Trophoblast cell (in vitro differentiated cells and primary cell): ENCODE measurements at regions not wholly inside any gene's neighbourhood (a gene's known extent, or its start where the extent isn't known, plus 50 kb on each side); places are given as distances from the start of the nearest gene placed in this dataset.

Experiments used
- DNase-seq, 2 donors: peaks; one replicate each; pipeline ENCODE4 v3.0.0-alpha.2; 2016
- H2AFZ ChIP-seq: 2 replicates; pipeline ENCODE4 v1.6.1; 2013; ENCODE audit warnings: low read length, moderate library complexity, mild to moderate bottlenecking; ENCODE audit not compliant: insufficient read depth, poor library complexity
- H2AK5ac ChIP-seq: 2 replicates; pipeline ENCODE4 v1.6.1; 2013; ENCODE audit warnings: mild to moderate bottlenecking, low read length
- H2BK120ac ChIP-seq: 2 replicates; pipeline ENCODE4 v1.6.1; 2013; ENCODE audit warnings: low read length, mild to moderate bottlenecking, moderate library complexity; ENCODE audit not compliant: insufficient read depth, poor library complexity
- H2BK12ac ChIP-seq: 2 replicates; pipeline ENCODE4 v1.6.1; 2013; ENCODE audit warnings: mild to moderate bottlenecking, low read length, moderate library complexity
- H2BK5ac ChIP-seq: 2 replicates; pipeline ENCODE4 v1.6.1; 2013; ENCODE audit warnings: low read length, low read depth, moderate library complexity, mild to moderate bottlenecking; ENCODE audit not compliant: poor library complexity
- H3K14ac ChIP-seq: 2 replicates; pipeline ENCODE4 v1.6.1; 2013; ENCODE audit warnings: mild to moderate bottlenecking, low read length
- H3K18ac ChIP-seq: 2 replicates; pipeline ENCODE4 v1.6.1; 2013; ENCODE audit warnings: mild to moderate bottlenecking, low read length
- H3K23ac ChIP-seq: 2 replicates; pipeline ENCODE4 v1.6.1; 2013; ENCODE audit warnings: low read length
- H3K27ac ChIP-seq: 2 replicates; pipeline ENCODE4 v1.5.1; 2013; ENCODE audit warnings: low read depth, mild to moderate bottlenecking, inconsistent platforms, low read length, moderate library complexity
- H3K27me3 ChIP-seq: 2 replicates; pipeline ENCODE4 v1.6.1; 2013; ENCODE audit warnings: inconsistent platforms, mild to moderate bottlenecking, low read length, moderate library complexity; ENCODE audit not compliant: insufficient read depth
- H3K36me3 ChIP-seq, 2 experiments: 1 replicate in 1 of 2; 2 replicates in 1 of 2; pipeline ENCODE4 v1.6.1; 2013; ENCODE audit warnings: low read length in 2 of 2, mild to moderate bottlenecking in 2 of 2, moderate library complexity in 1 of 2; ENCODE audit not compliant: insufficient read depth in 2 of 2, control insufficient read depth in 1 of 2
- H3K4ac ChIP-seq: 2 replicates; pipeline ENCODE4 v1.6.1; 2013; ENCODE audit warnings: low read depth, mild to moderate bottlenecking, low read length, moderate library complexity
- H3K4me1 ChIP-seq, 2 experiments: 1 replicate in 1 of 2; 2 replicates in 1 of 2; pipeline ENCODE4 v1.6.1; 2013; ENCODE audit warnings: low read length in 2 of 2, mild to moderate bottlenecking in 2 of 2, moderate library complexity in 1 of 2; ENCODE audit not compliant: insufficient read depth in 2 of 2, control insufficient read depth in 1 of 2
- H3K4me2 ChIP-seq: 2 replicates; pipeline ENCODE4 v1.6.1; 2013; ENCODE audit warnings: inconsistent platforms, mild to moderate bottlenecking, low read length, moderate library complexity
- H3K4me3 ChIP-seq: 2 replicates; pipeline ENCODE4 v1.5.1; 2013; ENCODE audit warnings: mild to moderate bottlenecking, low read depth, low read length, inconsistent platforms
- H3K79me1 ChIP-seq: one replicate; pipeline ENCODE4 v1.6.1; 2013; ENCODE audit warnings: low read length
- H3K79me2 ChIP-seq: 2 replicates; pipeline ENCODE4 v1.6.1; 2013; ENCODE audit warnings: low read length, mild to moderate bottlenecking; ENCODE audit not compliant: control insufficient read depth, insufficient read depth, poor library complexity
- H3K9ac ChIP-seq: 2 replicates; pipeline ENCODE4 v1.6.1; 2013; ENCODE audit warnings: mild to moderate bottlenecking, low read length
- H3K9me3 ChIP-seq: 2 replicates; pipeline ENCODE4 v1.6.1; 2013; ENCODE audit warnings: low read depth, mild to moderate bottlenecking, control low read depth, inconsistent platforms, low read length; ENCODE audit not compliant: insufficient read depth
- H4K12ac ChIP-seq: 2 replicates; pipeline ENCODE4 v1.6.1; 2013; ENCODE audit warnings: low read depth, mild to moderate bottlenecking, low read length, moderate library complexity
- H4K8ac ChIP-seq: 2 replicates; pipeline ENCODE4 v1.6.1; 2013; ENCODE audit warnings: low read depth, mild to moderate bottlenecking, low read length, moderate library complexity
- H4K91ac ChIP-seq: one replicate; pipeline ENCODE4 v1.6.1; 2013; ENCODE audit warnings: low read depth, mild to moderate bottlenecking, low read length, moderate library complexity
- WGBS: extraction: QIAGEN DNeasy Blood & Tissue Kit; methylation state at CpG from one replicate; pipeline ENCODE4 v1.1.7; 2013; ENCODE audit warnings: missing lambda C conversion rate; ENCODE audit not compliant: insufficient read length, insufficient coverage; ENCODE audit errors: extremely low coverage; 5-methylcytosine and 5-hydroxymethylcytosine counted together

DNA sequence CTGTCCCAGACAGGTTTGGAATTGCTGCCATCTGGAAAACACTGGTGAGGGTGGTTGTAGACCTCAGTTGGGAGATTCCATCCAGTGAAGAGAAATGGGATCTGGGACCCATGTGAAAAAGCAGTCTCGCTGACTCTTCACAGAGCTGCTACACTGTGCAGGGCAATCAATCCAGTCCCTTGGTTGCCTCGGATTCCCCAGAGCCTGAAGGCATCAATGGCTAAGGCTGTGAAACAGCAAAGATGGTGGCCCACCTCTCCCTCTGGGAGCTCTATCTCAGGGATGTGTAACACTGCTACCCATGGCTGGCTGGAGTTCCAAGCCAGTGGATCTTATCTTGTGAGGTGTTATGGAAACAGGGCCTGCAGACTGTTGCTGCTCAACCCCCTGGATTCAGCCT is 256.1 kb downstream of the TMEM38B start:
- Histone ChIP-seq H3K18ac (no peak overlapping the region), H3K4me1 (peaks cover 0 to 2% of the 10 kb centered on the region in 2 experiments), H2AFZ (no peak overlapping the region), H3K9me3 (no peaks in the 10 kb centered on the region), H3K79me1 (no peaks in the 10 kb centered on the region), H2BK12ac (no peak overlapping the region), H4K12ac (no peak overlapping the region), H3K4me3 (no peak overlapping the region), H3K23ac (no peak overlapping the region), H3K4me2 (no peak overlapping the region), H4K91ac (no peak overlapping the region), H2BK5ac (no peak overlapping the region), H4K8ac (no peak overlapping the region), H2BK120ac (no peak overlapping the region), H3K79me2 (no peaks in the 10 kb centered on the region), H3K9ac (no peak overlapping the region), H3K4ac (no peak overlapping the region), H3K27ac (no peak overlapping the region), H3K14ac (no peak overlapping the region), H3K36me3 (no peaks in the 10 kb centered on the region), H2AK5ac (no peak overlapping the region), H3K27me3 (no peaks in the 10 kb centered on the region)
- WGBS = no CpG with 5 or more reads among the region's 2 CpGs
- no peak for DNase-seq

DNA sequence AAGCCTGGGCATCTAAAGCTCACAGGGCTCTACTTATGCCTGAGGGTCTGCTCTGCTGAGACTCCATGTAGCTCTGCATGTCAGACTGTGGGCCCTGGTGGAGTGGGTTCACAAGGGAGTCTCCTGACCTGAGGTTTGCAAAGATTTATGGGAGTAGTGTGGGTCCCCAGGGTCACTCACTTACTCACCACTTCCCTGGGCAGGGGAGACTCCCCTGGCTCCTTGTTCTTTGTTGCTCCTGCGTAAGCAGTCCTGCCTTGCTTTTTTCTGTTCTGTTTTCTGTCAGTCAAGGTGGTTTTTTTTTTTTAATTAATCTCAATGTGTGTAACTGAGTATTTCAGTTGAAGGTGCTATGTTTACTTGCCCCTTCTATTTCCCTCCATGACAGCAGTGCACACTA is 256.6 kb downstream of the TMEM38B start:
- no peak overlapping the region for H3K18ac ChIP-seq
- H4K12ac ChIP-seq = no peak overlapping the region
- H3K27me3 ChIP-seq = no peaks in the 10 kb centered on the region
- H3K4me1 ChIP-seq = peaks cover 0 to 2% of the 10 kb centered on the region in 2 experiments
- no peaks in the 10 kb centered on the region for H3K9me3 ChIP-seq
- H2BK5ac ChIP-seq = no peak overlapping the region
- no peak overlapping the region for H3K23ac ChIP-seq
- no peak overlapping the region for H3K14ac ChIP-seq
- H4K8ac ChIP-seq = no peak overlapping the region
- H3K79me2 ChIP-seq = no peaks in the 10 kb centered on the region
- H2AFZ ChIP-seq = no peak overlapping the region
- H4K91ac ChIP-seq = no peak overlapping the region
- H3K36me3 ChIP-seq = no peaks in the 10 kb centered on the region
- H2AK5ac ChIP-seq = no peak overlapping the region
- H3K4me3 ChIP-seq = no peak overlapping the region
- H3K27ac ChIP-seq = no peak overlapping the region
- no peaks in the 10 kb centered on the region for H3K79me1 ChIP-seq
- DNase-seq = no peak
- no peak overlapping the region for H3K9ac ChIP-seq
- WGBS = no CpG with 5 or more reads among the region's 1 CpG
- H3K4ac ChIP-seq = no peak overlapping the region
- H2BK12ac ChIP-seq = no peak overlapping the region
- H3K4me2 ChIP-seq = no peak overlapping the region
- H2BK120ac ChIP-seq = no peak overlapping the region

DNA sequence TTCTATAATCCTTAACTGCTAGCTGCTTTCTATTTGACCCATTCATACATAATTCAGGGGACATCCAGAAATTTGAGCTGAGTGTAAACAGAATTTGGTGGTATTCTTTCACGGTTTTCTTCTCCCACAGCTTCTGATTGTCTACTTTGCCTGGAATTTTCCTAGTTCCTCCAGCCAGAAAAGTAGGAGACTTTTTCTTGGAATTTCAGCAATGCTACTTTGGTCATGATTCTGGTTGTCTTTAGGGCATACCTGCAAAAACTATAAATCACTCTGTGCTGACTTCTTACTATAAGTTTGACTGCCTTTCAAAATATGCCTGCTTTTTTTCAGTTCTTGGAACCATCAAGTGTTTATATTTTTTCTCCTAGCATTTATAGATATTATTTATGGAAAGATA is 260.2 kb downstream of the TMEM38B start:
- H2BK12ac ChIP-seq = no peak overlapping the region
- peaks cover 2% of the 10 kb centered on the region for H3K79me1 ChIP-seq
- no peak overlapping the region for H2BK120ac ChIP-seq
- H2AFZ ChIP-seq = no peak overlapping the region
- H3K36me3 ChIP-seq = no peaks in the 10 kb centered on the region
- H3K79me2 ChIP-seq = no peaks in the 10 kb centered on the region
- no peak overlapping the region for H3K4me2 ChIP-seq
- H4K12ac ChIP-seq = no peak overlapping the region
- H2BK5ac ChIP-seq = no peak overlapping the region
- peak in 1 of 2 donors; percentile 4 for DNase-seq
- no peaks in the 10 kb centered on the region for H3K27me3 ChIP-seq
- H4K8ac ChIP-seq = no peak overlapping the region
- peak overlapping the region; percentile 44 for H3K27ac ChIP-seq
- no peak overlapping the region for H3K23ac ChIP-seq
- no peak overlapping the region for H3K4me3 ChIP-seq
- no peak overlapping the region for H2AK5ac ChIP-seq
- H3K4me1 ChIP-seq = peaks cover 0 to 2% of the 10 kb centered on the region in 2 experiments
- no peak overlapping the region for H3K4ac ChIP-seq
- H3K9ac ChIP-seq = no peak overlapping the region
- H4K91ac ChIP-seq = no peak overlapping the region
- H3K9me3 ChIP-seq = no peaks in the 10 kb centered on the region
- no peak overlapping the region for H3K14ac ChIP-seq
- no peak overlapping the region for H3K18ac ChIP-seq
- WGBS = no CpG with 5 or more reads among the region's 1 CpG

DNA sequence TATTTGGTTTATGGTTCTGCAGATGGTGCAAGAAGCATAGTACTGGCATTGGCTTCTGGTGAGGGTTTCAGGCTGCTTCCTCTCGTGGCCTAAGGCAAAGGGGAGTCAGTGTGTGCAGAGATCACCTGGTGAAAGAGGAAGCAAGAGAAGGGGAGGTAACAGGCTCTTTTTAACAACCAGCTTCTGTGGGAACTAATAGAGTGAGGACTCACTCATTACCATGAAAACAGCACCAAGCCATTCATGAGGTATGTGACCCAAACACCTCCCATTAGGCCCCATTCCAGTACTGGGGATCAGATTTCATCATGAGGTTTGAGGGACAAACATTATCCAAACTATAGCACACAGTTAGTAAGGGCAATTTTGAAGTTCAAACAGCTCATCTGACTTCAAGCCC is 263.5 kb downstream of the TMEM38B start:
- H3K4me3 ChIP-seq = no peak overlapping the region
- H2BK12ac ChIP-seq = no peak overlapping the region
- DNase-seq = no peak
- no peak overlapping the region for H2BK5ac ChIP-seq
- WGBS = no CpG with 5 or more reads among the region's 1 CpG
- H2AFZ ChIP-seq = no peak overlapping the region
- H3K4me2 ChIP-seq = no peak overlapping the region
- no peak overlapping the region for H2BK120ac ChIP-seq
- H3K27ac ChIP-seq = no peak overlapping the region
- no peak overlapping the region for H3K9ac ChIP-seq
- no peak overlapping the region for H2AK5ac ChIP-seq
- no peak overlapping the region for H4K91ac ChIP-seq
- H3K36me3 ChIP-seq = no peaks in the 10 kb centered on the region
- no peaks in the 10 kb centered on the region for H3K9me3 ChIP-seq
- peaks cover 0 to 2% of the 10 kb centered on the region in 2 experiments for H3K4me1 ChIP-seq
- H3K14ac ChIP-seq = no peak overlapping the region
- no peaks in the 10 kb centered on the region for H3K27me3 ChIP-seq
- H4K12ac ChIP-seq = no peak overlapping the region
- H3K23ac ChIP-seq = no peak overlapping the region
- no peak overlapping the region for H3K18ac ChIP-seq
- H3K4ac ChIP-seq = no peak overlapping the region
- no peaks in the 10 kb centered on the region for H3K79me2 ChIP-seq
- H4K8ac ChIP-seq = no peak overlapping the region
- peaks cover 2% of the 10 kb centered on the region for H3K79me1 ChIP-seq
